GM10266 (cell line): ENCODE measurements at regions not wholly inside any gene's neighbourhood (a gene's known extent, or its start where the extent isn't known, plus 50 kb on each side); places are given as distances from the start of the nearest gene placed in this dataset.

Experiments
- DNase-seq: peaks from one replicate; pipeline ENCODE4 v3.0.0; 2012; ENCODE audit errors: extremely low spot score
- TF ChIP-seq, protein P1 (sequence below): IDR thresholded peaks from 2 replicates; pipeline ENCODE4 v1.5.1; 2012; ENCODE audit warnings: mild to moderate bottlenecking, low read depth; ENCODE audit not compliant: control insufficient read depth, insufficient read depth; ENCODE audit errors: missing control alignments

DNA sequence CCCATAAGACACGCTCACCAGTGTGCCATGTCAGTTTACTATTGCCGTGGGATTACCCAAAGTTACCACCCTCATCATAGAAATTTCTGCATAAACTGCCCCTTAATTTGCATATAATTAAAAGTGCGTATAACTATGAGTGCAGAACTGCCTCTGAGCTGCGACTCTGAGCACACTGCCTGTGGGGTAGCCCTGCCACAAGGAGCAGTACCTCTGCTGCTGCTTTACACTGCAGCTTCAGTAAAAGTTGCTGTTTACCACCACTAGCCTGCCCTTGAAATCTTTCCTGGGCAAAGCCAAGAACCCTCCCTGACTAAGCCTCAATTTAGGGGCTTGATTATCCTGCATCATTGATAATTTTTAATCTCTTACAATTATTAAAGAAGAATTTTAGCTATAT lies 213.9 kb upstream of the MAP2 start:
- TF ChIP-seq, protein P1, sequence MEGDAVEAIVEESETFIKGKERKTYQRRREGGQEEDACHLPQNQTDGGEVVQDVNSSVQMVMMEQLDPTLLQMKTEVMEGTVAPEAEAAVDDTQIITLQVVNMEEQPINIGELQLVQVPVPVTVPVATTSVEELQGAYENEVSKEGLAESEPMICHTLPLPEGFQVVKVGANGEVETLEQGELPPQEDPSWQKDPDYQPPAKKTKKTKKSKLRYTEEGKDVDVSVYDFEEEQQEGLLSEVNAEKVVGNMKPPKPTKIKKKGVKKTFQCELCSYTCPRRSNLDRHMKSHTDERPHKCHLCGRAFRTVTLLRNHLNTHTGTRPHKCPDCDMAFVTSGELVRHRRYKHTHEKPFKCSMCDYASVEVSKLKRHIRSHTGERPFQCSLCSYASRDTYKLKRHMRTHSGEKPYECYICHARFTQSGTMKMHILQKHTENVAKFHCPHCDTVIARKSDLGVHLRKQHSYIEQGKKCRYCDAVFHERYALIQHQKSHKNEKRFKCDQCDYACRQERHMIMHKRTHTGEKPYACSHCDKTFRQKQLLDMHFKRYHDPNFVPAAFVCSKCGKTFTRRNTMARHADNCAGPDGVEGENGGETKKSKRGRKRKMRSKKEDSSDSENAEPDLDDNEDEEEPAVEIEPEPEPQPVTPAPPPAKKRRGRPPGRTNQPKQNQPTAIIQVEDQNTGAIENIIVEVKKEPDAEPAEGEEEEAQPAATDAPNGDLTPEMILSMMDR: no peak
- DNase-seq: no peak

DNA sequence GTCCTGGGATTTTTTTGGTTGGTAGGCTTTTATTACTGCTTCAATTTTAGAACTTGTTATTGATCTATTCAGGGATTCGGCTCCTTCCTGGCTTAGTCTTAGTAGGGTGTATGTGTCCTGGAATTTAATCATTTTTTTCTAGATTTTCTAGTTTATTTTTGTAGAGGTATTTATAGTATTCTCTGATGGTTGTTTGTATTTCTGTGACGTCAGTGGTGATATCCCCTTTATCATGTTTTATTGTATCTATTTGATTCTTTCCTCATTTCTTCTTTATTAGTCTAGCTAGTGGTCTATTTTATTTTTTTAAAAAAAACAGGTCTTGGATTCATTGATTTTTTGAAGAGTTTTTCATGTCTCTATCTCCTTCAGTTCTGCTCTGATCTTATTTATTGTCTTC lies 193.3 kb upstream of the MAP2 start:
- TF ChIP-seq, protein P1: no peak
- no peak for DNase-seq

DNA sequence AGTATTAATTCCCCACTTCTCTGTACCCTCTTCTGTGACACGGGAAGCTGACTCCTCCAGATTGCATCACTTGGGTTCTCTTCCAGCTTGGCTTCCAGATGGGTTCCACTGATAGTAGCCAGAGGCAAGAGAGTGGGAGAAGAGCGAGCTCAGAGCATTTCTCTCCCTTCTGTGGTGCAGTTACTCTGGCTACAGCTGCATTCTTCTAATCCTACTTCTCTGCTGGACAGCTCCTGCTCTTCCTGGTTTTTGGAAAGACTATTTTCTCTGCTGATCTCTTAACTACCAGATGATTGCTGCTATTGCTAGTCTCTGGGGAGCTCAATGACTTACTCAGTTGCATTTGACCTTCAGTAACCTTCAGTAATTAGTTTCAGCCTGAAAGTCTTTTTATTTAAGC lies 187.5 kb upstream of the MAP2 start:
- DNase-seq: no peak
- TF ChIP-seq, protein P1: no peak

DNA sequence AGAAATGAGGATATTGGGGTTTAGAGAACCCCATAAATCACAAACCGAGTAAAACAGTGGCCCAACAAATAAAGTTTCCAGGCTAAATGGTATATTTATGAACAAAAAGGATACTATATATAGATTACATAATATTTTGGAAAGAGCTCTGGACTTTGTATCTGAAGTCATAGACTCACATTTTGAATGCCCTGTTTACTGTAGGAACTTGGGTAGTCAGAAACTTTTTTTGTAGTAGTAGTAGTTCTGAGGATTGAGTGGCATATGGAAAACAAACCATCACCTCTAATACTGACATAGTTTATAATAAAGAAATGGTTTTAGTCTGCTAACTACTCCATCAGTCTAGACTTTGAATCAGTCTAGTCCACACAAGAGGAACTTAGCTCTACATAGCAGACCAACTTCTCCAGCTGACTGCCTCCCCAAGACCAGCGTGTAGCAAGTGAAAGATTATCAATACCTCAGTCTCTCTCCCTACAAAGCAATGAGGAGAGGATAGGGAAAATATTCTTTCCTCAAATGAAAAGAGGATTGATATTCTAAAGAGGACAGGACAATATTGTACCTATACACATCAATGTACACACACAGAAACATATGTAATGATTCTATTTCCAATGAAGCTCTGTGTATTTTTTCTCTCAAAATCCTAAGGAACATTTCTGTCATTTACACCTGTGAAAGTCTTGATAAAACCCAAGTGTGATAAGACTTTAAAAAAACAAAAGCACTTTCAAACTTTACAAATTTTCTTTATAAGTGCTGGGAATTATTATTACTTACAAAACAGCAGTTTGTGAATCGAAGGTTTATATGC lies 184.9 kb upstream of the MAP2 start:
- TF ChIP-seq, protein P1: no peak
- DNase-seq: no peak

DNA sequence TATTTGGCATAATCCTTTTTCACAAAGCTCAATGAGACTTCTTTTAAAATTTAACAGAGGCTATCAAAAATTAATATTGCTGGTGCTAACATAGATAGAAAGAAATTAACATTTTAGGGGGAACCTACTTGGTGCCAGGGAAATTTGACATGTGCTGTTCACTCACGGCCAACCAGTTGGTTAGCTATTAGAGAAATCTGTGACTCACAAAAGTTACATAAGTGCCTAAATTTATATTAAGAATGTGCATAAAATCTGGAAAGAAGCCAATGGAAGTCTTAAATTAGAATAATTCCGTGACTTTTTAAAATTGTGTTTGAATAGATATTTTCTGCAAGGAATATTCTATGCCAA lies 184.3 kb upstream of the MAP2 start:
- TF ChIP-seq, protein P1: no peak
- no peak for DNase-seq

- TF ChIP-seq, protein P1: no peak
- no peak for DNase-seq
Measured at GRCh38 chr2:209240204-209240603, 183.6 kb upstream of the MAP2 start.

DNA sequence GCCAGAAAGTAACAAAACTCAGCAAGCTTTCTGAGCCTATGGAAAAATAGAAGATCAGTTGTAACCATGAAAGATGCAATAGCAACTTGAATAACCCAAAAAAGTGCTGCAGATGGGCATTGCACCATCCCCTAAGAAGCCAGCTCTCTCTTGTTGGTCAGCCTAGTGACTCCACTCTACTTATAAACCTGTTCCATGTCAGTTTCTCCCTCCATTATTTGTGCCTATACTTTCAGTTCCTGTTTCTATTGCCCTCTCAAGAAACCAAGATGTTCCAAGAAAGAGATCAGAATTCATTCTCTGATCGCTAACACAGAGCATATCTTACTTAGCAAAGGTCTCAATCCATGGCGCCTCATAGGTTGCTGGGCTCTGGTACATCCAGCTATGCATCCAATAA lies 170.3 kb upstream of the MAP2 start:
- DNase-seq: no peak
- TF ChIP-seq, protein P1: no peak
